ENCODE measurements at regions not wholly inside any gene's neighbourhood (a gene's known extent, or its start where the extent isn't known, plus 50 kb on each side); places are given as distances from the start of the nearest gene placed in this dataset.

- TF ChIP-seq PRDM15 (CRISPR knock-in tag; IDR thresholded peaks at IDR 0.05): no peak
- TF ChIP-seq SUPT20H (IDR thresholded peaks at IDR 0.05; ENCODE audit: borderline replicate concordance, control insufficient read depth, low read depth, low read length): no peak
- no peak for TF ChIP-seq BCLAF1 (IDR thresholded peaks at IDR 0.05)
- no peak for TF ChIP-seq ZNF207 (IDR thresholded peaks at IDR 0.05; ENCODE audit: borderline replicate concordance)
- no peak for TF ChIP-seq HCFC1 (IDR thresholded peaks at IDR 0.05; ENCODE audit: low read length)
- no peak for TF ChIP-seq ZBED1 (IDR thresholded peaks at IDR 0.05; ENCODE audit: borderline replicate concordance)
- TF ChIP-seq CHD4 (IDR thresholded peaks at IDR 0.05): no peak
- TF ChIP-seq POLR2AphosphoS5 (IDR thresholded peaks at IDR 0.05; ENCODE audit: low read length): no peak
- TF ChIP-seq ATF7 (IDR thresholded peaks at IDR 0.05; ENCODE audit: low read depth): no peak
- no peak for TF ChIP-seq ZZZ3 (IDR thresholded peaks at IDR 0.05; ENCODE audit: control insufficient read depth, insufficient read length, low read depth)
- no peak for TF ChIP-seq ZNF24 (IDR thresholded peaks at IDR 0.05)
- TF ChIP-seq EZH2 (IDR thresholded peaks at IDR 0.05; ENCODE audit: borderline replicate concordance, control insufficient read depth, low read depth, low read length): no peak
- TF ChIP-seq ATF2 (IDR thresholded peaks at IDR 0.05; ENCODE audit: low read length): no peak
- no peak for TF ChIP-seq HDAC6 (IDR thresholded peaks at IDR 0.05; ENCODE audit: unreplicated experiment)
- no peak for TF ChIP-seq RBBP5 (conservative IDR thresholded peaks at IDR 0.05)
- no peak for TF ChIP-seq NFYA (IDR thresholded peaks at IDR 0.05; ENCODE audit: borderline replicate concordance, low read depth, low read length)
These were observed 345.0 kb downstream of the GABRB2 start (continued) for GRCh38 chr5:161201558-161201957.

Measured in GM12878 (cell line).